H9 (cell line): ENCODE measurements at regions not wholly inside any gene's neighbourhood (a gene's known extent, or its start where the extent isn't known, plus 50 kb on each side); places are given as distances from the start of the nearest gene placed in this dataset.

Experiments used
- DNase-seq: peaks from one replicate; pipeline ENCODE4 v3.0.0-alpha.2; 2017
- H2AFZ ChIP-seq: one replicate; pipeline ENCODE4 v1.6.1; 2013; ENCODE audit warnings: mild to moderate bottlenecking, low read length, control low read depth, moderate library complexity
- H2AK5ac ChIP-seq: 2 replicates; pipeline ENCODE4 v1.6.1; 2013; ENCODE audit warnings: low read length, control low read depth, mixed read lengths; ENCODE audit not compliant: insufficient read length
- H2BK120ac ChIP-seq: one replicate; pipeline ENCODE4 v1.6.1; 2013; ENCODE audit warnings: low read depth, mild to moderate bottlenecking, low read length, control low read depth, inconsistent platforms; ENCODE audit not compliant: poor library complexity, severe bottlenecking
- H2BK12ac ChIP-seq: 2 replicates; pipeline ENCODE4 v1.6.1; 2013; ENCODE audit warnings: low read length, control low read depth, mixed read lengths, low read depth; ENCODE audit not compliant: insufficient read length
- H2BK15ac ChIP-seq: 2 replicates; pipeline ENCODE4 v1.6.1; 2013; ENCODE audit warnings: low read depth, low read length, control low read depth
- H2BK20ac ChIP-seq: one replicate; pipeline ENCODE4 v1.6.1; 2013; ENCODE audit warnings: low read depth, mild to moderate bottlenecking, low read length, control low read depth, inconsistent platforms; ENCODE audit not compliant: poor library complexity, severe bottlenecking
- H2BK5ac ChIP-seq: 2 replicates; pipeline ENCODE4 v1.6.1; 2013; ENCODE audit warnings: low read length, control low read depth, mixed read lengths; ENCODE audit not compliant: insufficient read length
- H3K14ac ChIP-seq: 2 replicates; pipeline ENCODE4 v1.6.1; 2013; ENCODE audit warnings: low read length, control low read depth; ENCODE audit not compliant: insufficient read depth
- H3K18ac ChIP-seq: 2 replicates; pipeline ENCODE4 v1.6.1; 2013; ENCODE audit warnings: low read depth, mild to moderate bottlenecking, mixed read lengths, low read length, control low read depth; ENCODE audit not compliant: insufficient read length
- H3K23ac ChIP-seq: 2 replicates; pipeline ENCODE4 v1.6.1; 2013; ENCODE audit warnings: low read length, control low read depth, mixed read lengths, low read depth; ENCODE audit not compliant: insufficient read length
- H3K23me2 ChIP-seq: 2 replicates; pipeline ENCODE4 v1.6.1; 2013; ENCODE audit warnings: low read depth, mild to moderate bottlenecking, mixed read lengths, low read length, control low read depth; ENCODE audit not compliant: insufficient read length, poor library complexity, severe bottlenecking
- H3K27ac ChIP-seq: 2 replicates; pipeline ENCODE4 v1.5.1; 2013; ENCODE audit warnings: low read length, control low read depth, mixed read lengths, low read depth; ENCODE audit not compliant: insufficient read length
- H3K27me3 ChIP-seq: 2 replicates; pipeline ENCODE4 v1.6.1; 2013; ENCODE audit warnings: low read length, control low read depth, inconsistent platforms; ENCODE audit not compliant: insufficient read depth
- H3K4ac ChIP-seq: 2 replicates; pipeline ENCODE4 v1.6.1; 2013; ENCODE audit warnings: low read depth, mild to moderate bottlenecking, control low read depth, inconsistent platforms, low read length, moderate library complexity
- H3K4me1 ChIP-seq: 2 replicates; pipeline ENCODE4 v1.6.1; 2013; ENCODE audit warnings: low read length, control low read depth, inconsistent platforms; ENCODE audit not compliant: insufficient read depth
- H3K4me2 ChIP-seq: 2 replicates; pipeline ENCODE4 v1.6.1; 2013; ENCODE audit warnings: low read length, control low read depth, mixed read lengths; ENCODE audit not compliant: insufficient read length, insufficient read depth
- H3K56ac ChIP-seq: 2 replicates; pipeline ENCODE4 v1.6.1; 2013; ENCODE audit warnings: low read depth, mild to moderate bottlenecking, mixed read lengths, low read length, control low read depth; ENCODE audit not compliant: insufficient read length
- H3K79me1 ChIP-seq: 2 replicates; pipeline ENCODE4 v1.6.1; 2013; ENCODE audit warnings: low read depth, mild to moderate bottlenecking, moderate library complexity, low read length, control low read depth, inconsistent platforms; ENCODE audit not compliant: insufficient read depth, poor library complexity, severe bottlenecking
- H3K79me2 ChIP-seq: 2 replicates; pipeline ENCODE4 v1.6.1; 2013; ENCODE audit warnings: low read length, control low read depth, inconsistent platforms; ENCODE audit not compliant: insufficient read depth
- H3K9ac ChIP-seq: 2 replicates; pipeline ENCODE4 v1.6.1; 2013; ENCODE audit warnings: low read length, control low read depth, mixed read lengths; ENCODE audit not compliant: insufficient read length; ENCODE audit errors: extremely low read depth
- H3K9me3 ChIP-seq: one replicate; pipeline ENCODE4 v1.6.1; 2013; ENCODE audit warnings: low read depth, low read length, inconsistent platforms; ENCODE audit not compliant: control insufficient read depth
- H3T11ph ChIP-seq: one replicate; pipeline ENCODE4 v1.6.1; 2013; ENCODE audit warnings: mild to moderate bottlenecking, low read length, control low read depth, inconsistent platforms
- H4K20me1 ChIP-seq: one replicate; pipeline ENCODE4 v1.6.1; 2013; ENCODE audit not compliant: control insufficient read depth, insufficient read length, insufficient read depth
- H4K5ac ChIP-seq: 2 replicates; pipeline ENCODE4 v1.6.1; 2013; ENCODE audit warnings: low read depth, mild to moderate bottlenecking, mixed read lengths, low read length, control low read depth; ENCODE audit not compliant: insufficient read length
- H4K8ac ChIP-seq: replicated peaks from 2 replicates; pipeline ENCODE4 v1.6.1; 2013; ENCODE audit warnings: low read length, control low read depth, mixed read lengths, low read depth; ENCODE audit not compliant: insufficient read length
- H4K91ac ChIP-seq: 2 replicates; pipeline ENCODE4 v1.6.1; 2013; ENCODE audit warnings: low read depth, mild to moderate bottlenecking, moderate library complexity, mixed read lengths, low read length, control low read depth; ENCODE audit not compliant: insufficient read length
- H3K27ac Mint-ChIP-seq, 3 experiments: 2 replicates in 2 of 3; 3 replicates in 1 of 3; pipeline ENCODE4 v1.8.0; 2020 to 2021; ENCODE audit warnings: mixed read lengths in 3 of 3, mild to moderate bottlenecking in 1 of 3, moderate library complexity in 1 of 3
- H3K27me3 Mint-ChIP-seq: 2 replicates; pipeline ENCODE4 v1.8.0; 2021; ENCODE audit warnings: low read depth, mild to moderate bottlenecking, moderate library complexity, mixed read lengths
- H3K36me3 Mint-ChIP-seq, 3 experiments: 2 replicates in 2 of 3; 3 replicates in 1 of 3; pipeline ENCODE4 v1.8.0; 2020 to 2021; ENCODE audit warnings: low read depth in 3 of 3, mixed read lengths in 3 of 3; ENCODE audit not compliant: insufficient read depth in 1 of 3
- H3K4me1 Mint-ChIP-seq, 2 experiments: 2 replicates each; pipeline ENCODE4 v1.8.0; 2020; ENCODE audit warnings: mixed read lengths in 2 of 2
- H3K4me3 Mint-ChIP-seq, 2 experiments: 2 replicates in 1 of 2; 3 replicates in 1 of 2; pipeline ENCODE4 v1.8.0; 2020 to 2021; ENCODE audit warnings: mild to moderate bottlenecking in 2 of 2, mixed read lengths in 2 of 2, moderate library complexity in 1 of 2
- H3K9me3 Mint-ChIP-seq, 2 experiments: 2 replicates in 1 of 2; 3 replicates in 1 of 2; pipeline ENCODE4 v1.8.0; 2020; ENCODE audit warnings: mild to moderate bottlenecking in 2 of 2, mixed read lengths in 2 of 2, moderate library complexity in 1 of 2
- WGBS: extraction: QIAGEN DNeasy Blood & Tissue Kit; methylation state at CpG from one replicate; pipeline ENCODE4 v1.1.7; 2013; ENCODE audit warnings: missing lambda C conversion rate, low lambda C conversion rate, mixed read lengths; ENCODE audit not compliant: insufficient read length; ENCODE audit errors: extremely low coverage; 5-methylcytosine and 5-hydroxymethylcytosine counted together
- TF ChIP-seq, protein P1 (sequence below): fragments of 200-600 bp; sonication (generic); conservative IDR thresholded peaks from 3 replicates; pipeline ENCODE4 v1.8.0; 2021; ENCODE audit warnings: antibody characterized with exemption, mild to moderate bottlenecking

DNA sequence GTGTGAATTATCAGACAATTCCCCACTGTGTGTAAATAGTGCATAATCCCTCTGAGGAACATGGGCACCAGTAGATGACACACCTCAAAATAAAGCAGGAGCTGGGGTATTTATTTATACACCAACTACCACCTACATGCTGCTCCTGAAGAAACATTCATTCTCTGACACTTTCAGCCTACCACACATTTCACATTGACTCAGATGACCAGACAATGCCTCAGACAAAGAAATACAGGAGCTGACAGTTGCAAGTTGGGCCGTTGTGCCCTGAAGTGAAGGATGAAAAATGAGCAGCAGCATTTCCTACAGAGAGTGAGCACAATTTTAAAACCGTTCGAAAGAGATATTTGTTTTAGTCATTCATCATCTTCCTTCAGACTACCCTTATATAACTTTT, 63.2 kb downstream of the RGS2 start:
- H2BK12ac ChIP-seq: no peak overlapping the region
- no peak for DNase-seq
- H2AFZ ChIP-seq: no peak overlapping the region
- no peak overlapping the region for H4K8ac ChIP-seq
- no peak overlapping the region for H3K56ac ChIP-seq
- no peaks in the 10 kb centered on the region for H3K79me1 ChIP-seq
- TF ChIP-seq, protein P1, sequence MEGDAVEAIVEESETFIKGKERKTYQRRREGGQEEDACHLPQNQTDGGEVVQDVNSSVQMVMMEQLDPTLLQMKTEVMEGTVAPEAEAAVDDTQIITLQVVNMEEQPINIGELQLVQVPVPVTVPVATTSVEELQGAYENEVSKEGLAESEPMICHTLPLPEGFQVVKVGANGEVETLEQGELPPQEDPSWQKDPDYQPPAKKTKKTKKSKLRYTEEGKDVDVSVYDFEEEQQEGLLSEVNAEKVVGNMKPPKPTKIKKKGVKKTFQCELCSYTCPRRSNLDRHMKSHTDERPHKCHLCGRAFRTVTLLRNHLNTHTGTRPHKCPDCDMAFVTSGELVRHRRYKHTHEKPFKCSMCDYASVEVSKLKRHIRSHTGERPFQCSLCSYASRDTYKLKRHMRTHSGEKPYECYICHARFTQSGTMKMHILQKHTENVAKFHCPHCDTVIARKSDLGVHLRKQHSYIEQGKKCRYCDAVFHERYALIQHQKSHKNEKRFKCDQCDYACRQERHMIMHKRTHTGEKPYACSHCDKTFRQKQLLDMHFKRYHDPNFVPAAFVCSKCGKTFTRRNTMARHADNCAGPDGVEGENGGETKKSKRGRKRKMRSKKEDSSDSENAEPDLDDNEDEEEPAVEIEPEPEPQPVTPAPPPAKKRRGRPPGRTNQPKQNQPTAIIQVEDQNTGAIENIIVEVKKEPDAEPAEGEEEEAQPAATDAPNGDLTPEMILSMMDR: no peak
- H3K18ac ChIP-seq: no peak overlapping the region
- no peak overlapping the region for H3K4me3 Mint-ChIP-seq
- no peak overlapping the region for H3K4ac ChIP-seq
- H4K20me1 ChIP-seq: no peaks in the 10 kb centered on the region
- H2BK15ac ChIP-seq: no peak overlapping the region
- H4K5ac ChIP-seq: no peak overlapping the region
- no CpG with 5 or more reads among the region's 3 CpGs for WGBS
- H2BK5ac ChIP-seq: no peak overlapping the region
- H4K91ac ChIP-seq: no peak overlapping the region
- H3K9me3 ChIP-seq: no peaks in the 10 kb centered on the region
- H3K9me3 Mint-ChIP-seq: no peaks in the 10 kb centered on the region
- H3T11ph ChIP-seq: no peak overlapping the region
- H3K4me1 Mint-ChIP-seq: peaks cover 0 to 2% of the 10 kb centered on the region in 2 experiments; a peak in 1 of 4 replicates
- H3K4me2 ChIP-seq: no peak overlapping the region
- no peaks in the 10 kb centered on the region for H3K36me3 Mint-ChIP-seq
- H3K79me2 ChIP-seq: no peaks in the 10 kb centered on the region
- H3K23ac ChIP-seq: no peak overlapping the region
- H2BK120ac ChIP-seq: no peak overlapping the region
- H3K23me2 ChIP-seq: no peaks in the 10 kb centered on the region
- H3K27ac Mint-ChIP-seq: no peak overlapping the region
- no peak overlapping the region for H3K9ac ChIP-seq
- no peaks in the 10 kb centered on the region for H3K27me3 Mint-ChIP-seq
- H3K4me1 ChIP-seq: no peaks in the 10 kb centered on the region; the same call in 1 of the 2 replicates
- H3K14ac ChIP-seq: no peak overlapping the region
- H2BK20ac ChIP-seq: no peak overlapping the region
- H3K27ac ChIP-seq: no peak overlapping the region
- H3K27me3 ChIP-seq: no peaks in the 10 kb centered on the region
- no peak overlapping the region for H2AK5ac ChIP-seq
